GM19239 (cell line): ENCODE measurements at regions not wholly inside any gene's neighbourhood (a gene's known extent, or its start where the extent isn't known, plus 50 kb on each side); places are given as distances from the start of the nearest gene placed in this dataset.
"Not testable (repeated sequence)": the region's sequence is repeated elsewhere in the genome, so short reads cannot be mapped to it uniquely, and the experiment has no call there.

Experiments
- DNase-seq: peaks from one replicate; pipeline ENCODE4 v3.0.0; 2011; ENCODE audit warnings: low spot score; ENCODE audit not compliant: insufficient read length
- FAIRE-seq: peaks from 2 replicates; lab custom pipeline; 2011; peaks lifted over from hg19 to GRCh38; lab: Jason Lieb, UNC

DNA sequence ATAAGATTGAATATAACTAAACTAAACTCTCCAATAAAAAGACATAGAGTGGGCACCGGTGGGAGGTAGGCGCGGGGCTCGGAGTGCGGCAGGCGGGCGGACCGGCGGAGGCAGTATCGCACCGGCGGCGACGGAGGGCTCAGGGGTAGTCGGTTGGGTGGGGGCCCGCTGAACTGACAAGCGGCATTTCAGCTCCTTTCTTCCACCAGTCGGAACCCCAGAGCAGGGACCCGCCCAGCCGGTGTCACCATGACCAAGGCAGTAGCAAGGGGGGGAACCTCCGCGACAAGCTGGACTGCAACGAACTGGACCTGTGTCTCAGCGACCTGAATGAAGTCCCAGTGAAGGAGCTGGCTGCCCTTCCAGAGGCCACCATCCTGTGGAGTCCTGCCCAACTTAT, 156.7 kb downstream of the HINT1 start:
- DNase-seq (no peak), FAIRE-seq (no peak)

DNA sequence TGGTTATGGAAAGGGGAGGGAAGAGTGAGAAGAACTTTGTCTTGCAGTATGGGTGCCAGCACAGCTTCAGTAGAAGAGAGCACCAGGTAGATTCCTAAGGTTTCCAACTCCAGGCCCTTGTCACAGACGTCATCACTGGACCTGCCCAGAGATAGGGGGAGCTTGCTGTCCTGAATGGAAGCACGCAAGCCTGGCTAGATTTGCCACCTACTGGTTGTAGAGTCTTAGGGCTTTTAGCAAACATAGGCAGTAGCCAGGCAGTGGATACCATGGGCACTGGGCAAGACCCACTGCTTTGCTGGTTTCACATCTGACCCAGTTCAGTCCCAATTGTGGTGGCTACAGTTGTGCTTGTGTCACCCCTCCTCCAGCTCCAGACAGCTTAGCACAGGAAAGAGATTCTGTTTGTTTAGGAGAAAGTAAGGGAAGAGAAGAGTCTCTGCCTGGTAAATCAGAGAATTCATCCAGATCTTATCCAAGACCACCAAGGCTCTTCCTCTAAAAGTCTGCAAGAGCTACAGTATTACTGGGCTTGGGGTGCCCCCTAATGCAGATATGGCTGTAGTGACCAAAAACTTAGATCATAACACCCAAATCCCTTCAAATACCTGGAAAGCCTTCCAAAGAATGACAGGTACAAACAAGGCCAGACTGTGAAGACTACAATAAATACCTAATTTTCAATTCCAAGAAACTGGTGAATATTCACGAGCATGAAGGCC, 158.9 kb downstream of the HINT1 start:
- DNase-seq (no peak), FAIRE-seq (no peak)

DNA sequence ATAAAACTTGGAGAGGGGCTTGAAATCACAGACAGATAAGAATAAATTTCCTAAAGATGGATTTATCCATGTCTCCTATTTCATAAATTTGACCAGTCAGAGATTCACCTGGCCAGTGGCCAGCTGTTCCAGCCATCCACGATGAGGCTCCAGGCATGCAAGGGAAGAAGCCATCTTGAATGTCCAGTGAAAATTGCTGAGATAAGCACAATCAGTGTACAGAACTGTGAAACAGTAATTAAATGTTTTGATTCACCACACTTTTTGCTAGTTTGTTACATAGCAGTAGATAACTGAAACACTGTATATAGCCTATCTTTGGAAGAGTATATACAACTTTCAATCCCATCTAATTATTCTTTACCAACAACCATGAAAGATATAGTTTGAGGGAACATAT, 163.5 kb downstream of the HINT1 start:
- DNase-seq (no peak), FAIRE-seq (no peak)

DNA sequence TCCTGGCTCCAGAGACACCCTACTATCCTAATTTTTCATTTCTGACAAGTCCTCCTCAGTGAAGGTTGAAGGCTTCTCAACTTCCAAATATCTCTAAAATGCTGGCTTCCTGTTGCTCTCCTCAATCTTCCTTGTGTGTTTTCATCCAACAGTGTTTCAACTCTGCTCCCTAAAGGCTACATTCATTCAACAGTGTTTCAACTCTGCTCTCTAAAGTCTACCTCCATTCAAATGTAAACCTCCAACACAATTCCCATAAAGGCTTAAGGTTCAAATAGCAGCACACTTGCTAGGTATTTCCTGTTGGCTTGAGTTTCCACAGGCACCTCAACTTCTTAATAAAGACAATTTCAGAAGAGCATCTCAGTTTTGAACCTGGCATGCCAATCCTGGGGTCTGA, 164.8 kb downstream of the HINT1 start:
- FAIRE-seq, result no peak
- DNase-seq, result no peak

DNA sequence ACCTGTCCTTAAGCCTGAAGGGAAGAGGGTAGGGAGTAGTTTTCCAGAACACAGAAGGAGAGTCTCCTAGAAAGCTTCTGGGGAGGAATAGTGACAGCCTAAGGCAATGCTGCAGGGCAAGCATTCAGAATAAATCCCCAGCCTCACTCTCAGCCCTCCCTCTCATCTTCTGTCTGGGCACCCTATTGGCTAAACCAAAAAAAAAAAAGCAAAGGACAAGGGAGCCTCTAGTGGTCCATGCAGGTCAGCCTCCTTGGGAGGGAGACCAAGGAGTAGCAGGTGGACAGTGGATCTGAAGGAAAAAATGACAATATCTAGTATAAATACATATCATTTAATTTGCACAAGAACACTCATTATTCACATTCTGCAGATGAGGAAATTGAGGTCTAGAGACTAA, 168.3 kb downstream of the HINT1 start:
- not testable (repeated sequence) for DNase-seq, FAIRE-seq

DNA sequence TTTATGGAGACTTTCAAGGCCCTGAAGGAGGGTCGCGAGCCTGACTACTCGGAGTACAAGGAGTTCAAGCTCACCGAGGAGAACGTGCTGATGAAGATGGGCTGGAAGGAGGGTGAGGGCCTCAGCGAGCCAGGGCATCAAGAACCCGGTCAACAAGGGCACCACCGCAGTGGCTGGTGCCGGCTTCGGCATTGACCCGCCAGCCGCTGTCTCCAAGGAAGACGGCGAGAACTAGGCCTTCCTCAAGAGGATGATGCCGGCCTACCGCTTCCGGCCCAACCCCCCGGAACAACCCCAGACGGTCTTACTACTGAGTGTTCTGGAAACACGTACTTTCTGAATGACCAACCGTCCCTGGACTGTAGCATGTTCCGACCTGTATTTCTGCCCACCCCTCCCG, 169.2 kb downstream of the HINT1 start:
- DNase-seq (no peak), FAIRE-seq (no peak)

DNA sequence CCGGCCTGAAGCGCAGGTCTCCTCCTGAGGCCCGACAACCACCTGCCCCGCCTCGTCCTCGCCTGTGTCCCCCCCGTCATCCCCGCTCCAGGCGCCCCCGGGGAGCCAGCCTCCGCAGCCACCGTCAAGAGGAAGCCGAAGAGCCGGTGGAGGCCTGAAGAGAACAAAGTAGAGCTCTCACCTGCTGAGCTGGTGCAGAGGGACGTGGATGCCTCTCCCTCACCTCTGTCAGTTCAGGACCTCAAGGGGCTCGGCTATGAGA, 169.9 kb downstream of the HINT1 start:
- DNase-seq (no peak), FAIRE-seq (no peak)

DNA sequence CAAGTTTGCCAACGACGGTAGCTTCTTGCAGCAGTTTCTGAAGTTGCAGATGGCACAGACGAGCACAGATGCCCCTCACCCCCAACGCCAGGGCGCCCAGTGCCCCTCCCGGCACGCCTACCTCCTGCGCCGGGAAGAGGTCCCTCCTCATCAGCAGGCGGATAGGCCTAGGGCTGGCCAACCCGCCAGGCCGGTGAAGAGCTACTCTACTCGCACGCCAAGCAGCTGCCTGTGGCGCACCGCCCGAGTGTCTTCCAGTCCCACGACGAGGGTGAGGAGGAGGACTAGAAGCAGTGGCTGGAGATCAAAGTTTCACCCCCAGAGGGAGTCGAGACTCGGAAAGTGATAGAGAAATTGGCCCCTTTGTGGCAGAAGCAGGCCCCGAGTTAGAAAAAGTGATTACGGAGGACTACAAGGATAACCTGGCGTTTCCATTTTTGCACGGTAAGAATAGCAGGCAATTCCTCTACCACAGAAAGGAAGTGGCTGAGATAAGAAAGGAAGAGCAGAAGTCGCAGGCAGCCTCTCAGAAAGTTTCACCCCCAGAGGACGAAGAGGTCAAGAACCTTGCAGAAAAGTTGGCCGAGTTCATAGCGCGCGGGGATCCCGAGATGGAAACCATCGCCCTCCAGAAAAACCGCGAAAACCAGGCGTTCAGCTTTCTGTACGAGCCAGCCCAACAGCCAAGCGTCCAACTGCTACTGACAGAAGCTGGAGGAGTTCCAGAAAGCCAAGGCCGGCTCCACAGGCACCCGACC, 170.4 kb downstream of the HINT1 start:
- FAIRE-seq (no peak), DNase-seq (no peak)

DNA sequence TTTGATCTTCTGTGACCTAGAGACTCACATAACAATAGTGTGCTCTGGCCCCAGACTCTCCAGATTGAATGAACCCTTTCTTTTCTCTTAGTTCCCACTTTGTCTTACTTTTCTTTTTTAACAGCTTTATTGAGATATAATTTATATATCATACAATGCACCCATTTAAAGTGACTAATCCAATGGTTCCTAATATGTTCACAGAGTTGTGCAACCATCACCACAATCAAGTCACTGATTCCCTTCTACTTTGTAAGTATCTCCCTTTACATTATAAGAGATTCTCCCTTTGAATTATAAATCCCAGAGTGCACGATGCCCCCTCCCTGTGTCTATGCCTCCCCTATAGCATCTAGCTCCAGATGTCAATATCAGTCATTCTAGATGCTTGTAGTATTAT, 172.4 kb downstream of the HINT1 start:
- DNase-seq (no peak), FAIRE-seq (no peak)

DNA sequence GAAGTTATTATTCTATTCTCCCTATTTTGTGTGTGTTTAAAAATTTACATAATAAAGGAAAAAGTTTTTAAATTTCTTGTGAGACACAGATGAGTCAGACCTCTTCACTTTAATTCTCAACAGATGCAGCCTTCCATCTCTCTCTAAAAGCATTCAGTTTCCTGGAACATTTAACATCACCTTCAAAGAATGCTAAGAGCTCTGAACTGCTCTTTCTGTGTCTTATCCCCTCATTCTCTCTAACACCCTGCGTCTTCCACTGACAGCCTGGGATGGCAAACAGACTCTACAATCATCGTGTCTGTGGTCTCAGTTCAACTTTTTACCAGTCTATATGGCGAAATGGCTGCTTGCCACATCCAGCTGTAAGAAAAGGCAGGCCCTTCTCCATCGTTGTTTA, 173.0 kb downstream of the HINT1 start:
- no peak for FAIRE-seq

DNA sequence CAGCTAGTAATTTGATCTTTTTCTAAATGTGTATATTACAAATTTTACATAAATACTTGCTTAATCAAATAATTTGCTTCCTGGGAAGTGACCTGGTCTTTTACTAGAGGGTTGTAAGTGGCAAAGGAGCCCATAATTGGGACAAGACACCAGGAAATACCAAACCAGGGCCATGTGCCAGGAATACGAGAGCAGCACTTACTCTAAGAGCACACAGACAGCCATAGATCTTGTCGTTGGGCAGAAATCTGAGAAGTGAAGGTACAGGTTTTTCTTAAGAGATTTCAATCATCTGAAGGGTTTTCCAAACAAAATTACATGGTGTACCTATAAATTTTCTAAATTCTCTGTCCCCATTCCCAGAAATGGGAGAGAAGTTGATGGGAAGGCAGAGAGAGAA, 179.3 kb downstream of the HINT1 start:
- no peak for FAIRE-seq
- DNase-seq, result no peak

More for the DNA sequence above, 173.0 kb downstream of the HINT1 start:
- DNase-seq, result no peak

DNA sequence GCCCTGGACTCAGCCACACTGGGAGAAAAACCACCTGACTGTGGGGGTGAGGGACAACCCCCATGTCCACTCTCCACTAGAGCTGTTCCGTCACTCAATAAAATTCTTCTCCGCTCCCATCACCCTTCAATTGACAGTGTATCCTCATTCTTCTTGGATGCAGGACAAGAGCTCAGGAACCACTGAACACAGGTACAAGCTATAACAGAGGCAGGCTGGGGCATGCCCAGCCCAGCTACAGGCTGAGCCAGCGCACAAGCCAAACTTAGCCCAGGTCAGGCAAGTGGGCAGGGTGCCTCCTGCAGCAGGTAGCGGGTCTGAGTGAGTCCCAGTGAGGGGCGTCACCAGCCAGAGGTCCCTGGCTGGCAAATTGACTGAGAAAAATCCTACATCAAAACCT, 183.4 kb downstream of the HINT1 start:
- no peak for FAIRE-seq

DNA sequence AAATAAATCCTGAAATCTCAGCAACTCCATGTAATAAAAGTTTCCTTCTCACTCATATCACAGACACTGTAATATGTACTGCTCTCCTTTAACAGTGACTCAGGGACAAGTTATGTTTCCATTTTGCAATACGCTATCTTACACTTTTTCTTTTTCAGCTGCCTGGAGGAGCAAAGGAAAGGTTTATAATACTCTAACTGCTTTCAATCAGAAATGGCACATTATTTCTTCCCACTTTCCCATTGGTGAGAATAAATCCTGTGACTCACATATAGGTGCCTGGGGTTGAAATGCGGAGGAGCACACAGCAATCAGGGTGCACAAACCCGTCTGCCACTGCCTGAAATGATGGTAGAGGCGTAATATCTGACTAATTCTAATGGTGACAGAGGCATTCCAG, 186.6 kb downstream of the HINT1 start:
- FAIRE-seq (no peak), DNase-seq (no peak)

More for the DNA sequence above, 183.4 kb downstream of the HINT1 start:
- DNase-seq, result no peak

DNA sequence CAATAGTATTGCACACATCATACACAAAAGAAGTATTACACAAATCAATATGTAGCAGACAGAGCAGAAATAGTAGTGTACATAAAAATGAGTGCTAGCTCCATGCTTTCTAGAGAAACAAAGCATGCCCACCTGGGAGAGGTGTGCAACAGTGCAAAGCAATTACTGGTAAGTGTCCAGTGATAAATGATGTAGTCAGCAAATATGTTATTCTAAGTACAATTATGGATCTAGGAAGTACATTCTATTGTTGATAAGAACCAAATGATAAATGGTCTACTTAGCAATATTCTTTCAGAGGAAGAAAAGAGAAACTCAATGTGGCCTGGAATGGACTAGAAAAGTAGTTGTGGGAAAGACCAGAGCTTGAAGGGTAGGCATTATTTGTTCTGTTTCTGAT, 188.6 kb downstream of the HINT1 start:
- no peak for DNase-seq

DNA sequence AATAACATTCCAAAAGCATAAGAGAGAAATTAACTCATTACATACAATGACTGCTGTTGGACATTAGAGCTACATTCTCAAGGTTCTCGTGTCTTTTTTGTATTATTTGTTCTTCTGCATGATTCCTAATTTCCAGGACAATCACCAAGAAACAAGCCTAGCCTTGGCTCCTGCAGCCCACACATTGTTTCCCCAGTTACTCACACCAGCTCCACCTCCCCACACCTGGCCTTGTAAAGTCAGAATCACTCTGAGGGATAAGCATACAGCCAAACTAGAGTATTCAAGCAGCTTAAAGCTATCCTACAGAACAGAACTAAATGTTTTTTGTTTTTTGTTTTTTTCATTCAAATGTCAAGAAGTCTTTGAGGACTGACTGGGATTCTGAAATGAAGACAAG, 189.2 kb downstream of the HINT1 start:
- FAIRE-seq (no peak), DNase-seq (no peak)

More for the DNA sequence above, 188.6 kb downstream of the HINT1 start:
- no peak for FAIRE-seq

DNA sequence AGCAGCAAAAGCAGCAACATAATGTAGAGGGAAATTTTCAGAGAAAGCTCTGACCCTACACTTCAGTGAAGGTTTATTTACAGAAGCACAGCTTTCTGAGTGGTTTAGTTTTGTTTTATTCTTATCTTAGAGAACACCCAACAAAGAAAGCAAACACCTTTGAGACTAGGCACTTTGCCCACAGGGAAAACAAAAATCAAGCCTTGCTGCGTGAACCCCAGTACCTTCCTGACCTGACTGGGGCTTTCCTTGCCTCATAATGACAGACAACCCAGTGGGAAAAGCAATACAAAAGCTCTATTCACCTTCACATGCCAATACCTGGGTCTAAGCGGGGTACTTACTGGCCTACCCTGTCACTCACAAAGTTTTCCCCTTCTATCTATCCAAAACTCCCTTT, 189.8 kb downstream of the HINT1 start:
- DNase-seq (no peak), FAIRE-seq (no peak)

DNA sequence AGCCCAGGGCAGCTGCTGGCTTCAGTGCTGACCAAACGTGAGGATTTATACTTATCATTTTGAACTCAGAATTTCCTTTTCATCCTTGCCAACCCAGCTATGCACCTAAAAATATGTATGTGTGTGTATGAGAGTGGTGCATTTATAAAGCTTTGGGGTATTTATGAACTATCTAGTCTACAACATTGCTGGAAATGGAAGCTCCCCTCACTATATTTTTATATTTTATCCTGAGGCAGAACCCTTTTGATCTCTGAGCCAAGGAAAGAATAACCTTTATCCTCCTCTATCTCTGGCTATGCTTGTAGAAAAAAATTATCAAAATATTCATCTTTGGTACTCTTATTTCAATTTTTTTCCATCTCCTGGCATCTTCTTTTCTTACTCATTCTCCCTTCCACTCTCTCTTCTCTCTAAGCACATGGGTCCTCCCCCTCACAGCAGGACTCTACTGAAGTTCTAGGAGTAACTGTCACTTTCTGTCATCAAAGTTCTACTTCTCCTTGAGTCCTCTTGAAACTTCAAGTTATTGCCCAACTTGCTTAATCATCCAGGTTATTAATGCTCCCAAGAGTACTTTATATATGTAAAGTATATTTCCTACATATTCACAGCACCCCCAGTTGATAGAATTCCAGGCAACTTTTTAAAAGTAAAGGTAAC, 190.9 kb downstream of the HINT1 start:
- DNase-seq (no peak), FAIRE-seq (no peak)

DNA sequence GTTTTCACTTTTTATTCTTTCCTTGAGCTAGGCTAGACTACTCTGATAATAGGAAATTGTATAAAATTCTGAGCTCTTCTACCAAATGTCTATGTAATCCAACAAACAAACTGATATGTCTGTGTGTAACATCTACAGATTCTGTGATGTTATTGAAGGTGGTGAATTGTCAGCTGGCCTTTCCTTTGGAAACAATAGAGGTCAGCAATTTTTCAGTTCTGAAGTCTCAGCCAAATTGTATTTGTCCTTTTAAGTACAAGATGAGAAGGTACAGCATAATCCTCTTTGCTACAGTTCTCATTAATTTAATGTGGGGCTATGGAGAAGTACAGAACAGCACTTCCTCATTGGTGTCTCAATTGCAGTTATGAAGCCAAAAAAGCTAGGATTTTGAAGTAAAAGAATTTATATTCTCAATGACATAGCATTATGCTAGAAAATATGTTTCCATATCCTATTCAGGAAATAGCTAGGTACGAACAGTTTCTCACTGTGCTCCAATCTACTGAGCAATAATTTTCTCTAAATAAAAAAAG, 198.0 kb downstream of the HINT1 start:
- DNase-seq (no peak), FAIRE-seq (no peak)

DNA sequence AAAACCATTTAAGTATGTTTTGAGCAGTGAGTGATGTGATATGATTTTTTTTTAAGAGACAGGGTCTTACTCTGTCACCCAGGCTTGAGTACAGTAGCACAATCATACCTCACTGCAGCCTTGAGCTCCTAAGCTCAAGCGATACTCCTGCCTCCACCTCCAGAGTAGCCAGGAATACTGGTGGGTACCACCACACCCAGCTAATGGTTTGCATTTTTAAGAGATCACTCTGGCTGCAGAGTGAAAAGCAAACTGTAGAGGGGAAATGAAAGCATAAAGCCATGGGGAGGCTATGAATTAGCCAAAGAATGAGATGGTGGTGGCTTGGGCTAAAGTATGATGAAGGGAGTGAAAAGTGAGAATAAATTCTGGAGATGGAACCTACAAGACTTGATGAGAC, 199.1 kb downstream of the HINT1 start:
- no peak for DNase-seq
- no peak for FAIRE-seq

DNA sequence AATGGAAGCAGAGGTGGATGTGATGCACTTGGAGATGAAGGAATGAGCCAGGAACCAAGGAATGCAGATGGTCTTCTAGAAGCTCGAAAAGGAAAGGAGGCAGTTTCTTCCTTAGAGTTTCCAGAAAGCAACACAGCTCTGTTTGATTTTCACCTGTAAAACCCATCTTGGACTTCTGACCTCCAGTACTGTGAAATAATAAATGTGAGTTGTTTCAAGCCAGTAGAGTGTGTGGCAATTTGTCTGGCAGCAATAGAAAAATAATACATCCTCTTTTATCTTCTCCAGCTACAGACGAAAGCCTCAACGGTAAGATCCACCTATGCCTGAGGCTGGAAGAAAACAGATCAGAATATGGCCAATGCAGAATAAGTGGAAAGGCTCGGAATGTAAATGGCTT, 199.7 kb downstream of the HINT1 start:
- DNase-seq (no peak), FAIRE-seq (no peak)
